ENCODE measurements at regions not wholly inside any gene's neighbourhood (a gene's known extent, or its start where the extent isn't known, plus 50 kb on each side); places are given as distances from the start of the nearest gene placed in this dataset.

- Mint-ChIP-seq H3K27me3 (ENCODE audit: low read depth) (peaks cover 2% of the 10 kb centered on the region), H3K36me3 (ENCODE audit: insufficient read depth) (no peaks in the 10 kb centered on the region), H3K9me3 (peaks cover 2% of the 10 kb centered on the region), H3K4me1 (ENCODE audit: low read depth) (no peaks in the 10 kb centered on the region), H3K4me3 (no peak overlapping the region)
- no peak for DNase-seq
- ATAC-seq = no peak
These were observed 282.9 kb downstream of the OLFM4 start for GRCh38 chr13:53311561-53311960.

- ATAC-seq = no peak
- no peak for DNase-seq
These were observed 292.7 kb downstream of the OLFM4 start for GRCh38 chr13:53321296-53321801.

GRCh38 chr13:53324656-53325055, 296.0 kb downstream of the OLFM4 start:
- Mint-ChIP-seq H3K4me3 (no peak overlapping the region), H3K9me3 (peaks cover 3% of the 10 kb centered on the region), H3K36me3 (ENCODE audit: insufficient read depth) (no peaks in the 10 kb centered on the region), H3K4me1 (ENCODE audit: low read depth) (no peaks in the 10 kb centered on the region), H3K27me3 (ENCODE audit: low read depth) (no peaks in the 10 kb centered on the region)
- ATAC-seq (no peak), DNase-seq (no peak)

More at GRCh38 chr13:53321296-53321801, 292.7 kb downstream of the OLFM4 start:
- no peak overlapping the region for H3K4me3 Mint-ChIP-seq
- H3K4me1 Mint-ChIP-seq (ENCODE audit: low read depth) = no peaks in the 10 kb centered on the region
- H3K36me3 Mint-ChIP-seq (ENCODE audit: insufficient read depth) = no peaks in the 10 kb centered on the region
- H3K27me3 Mint-ChIP-seq (ENCODE audit: low read depth) = no peaks in the 10 kb centered on the region
- H3K9me3 Mint-ChIP-seq = peaks cover 13% of the 10 kb centered on the region

- Mint-ChIP-seq H3K4me3 (no peak overlapping the region), H3K4me1 (ENCODE audit: low read depth) (no peaks in the 10 kb centered on the region), H3K27me3 (ENCODE audit: low read depth) (no peaks in the 10 kb centered on the region), H3K9me3 (peaks cover 3% of the 10 kb centered on the region), H3K36me3 (ENCODE audit: insufficient read depth) (no peaks in the 10 kb centered on the region)
- ATAC-seq (no peak), DNase-seq (no peak)
These were observed 298.1 kb downstream of the OLFM4 start for GRCh38 chr13:53326716-53327115.

GRCh38 chr13:53327680-53328315, 299.2 kb downstream of the OLFM4 start:
- no peaks in the 10 kb centered on the region for H3K36me3 Mint-ChIP-seq (ENCODE audit: insufficient read depth)
- no peaks in the 10 kb centered on the region for H3K4me1 Mint-ChIP-seq (ENCODE audit: low read depth)

GRCh38 chr13:53336441-53337160, 308.0 kb downstream of the OLFM4 start:
- H3K9me3 Mint-ChIP-seq = no peaks in the 10 kb centered on the region
- no peak overlapping the region for H3K4me3 Mint-ChIP-seq
- no peaks in the 10 kb centered on the region for H3K4me1 Mint-ChIP-seq (ENCODE audit: low read depth)
- DNase-seq (no peak), ATAC-seq (no peak)
- no peaks in the 10 kb centered on the region for H3K36me3 Mint-ChIP-seq (ENCODE audit: insufficient read depth)
- H3K27me3 Mint-ChIP-seq (ENCODE audit: low read depth) = no peaks in the 10 kb centered on the region

More at GRCh38 chr13:53327680-53328315, 299.2 kb downstream of the OLFM4 start:
- no peak for ATAC-seq
- peaks cover 3% of the 10 kb centered on the region for H3K9me3 Mint-ChIP-seq
- no peak for DNase-seq
- H3K27me3 Mint-ChIP-seq (ENCODE audit: low read depth) = no peaks in the 10 kb centered on the region
- H3K4me3 Mint-ChIP-seq = no peak overlapping the region

GRCh38 chr13:53338760-53339159, 310.1 kb downstream of the OLFM4 start:
- Mint-ChIP-seq H3K36me3 (ENCODE audit: insufficient read depth) (no peaks in the 10 kb centered on the region), H3K27me3 (ENCODE audit: low read depth) (no peaks in the 10 kb centered on the region), H3K4me1 (ENCODE audit: low read depth) (no peaks in the 10 kb centered on the region), H3K4me3 (no peak overlapping the region), H3K9me3 (peaks cover 7% of the 10 kb centered on the region)
- no peak for ATAC-seq
- no peak for DNase-seq

- H3K36me3 Mint-ChIP-seq (ENCODE audit: insufficient read depth) = no peaks in the 10 kb centered on the region
- peaks cover 7% of the 10 kb centered on the region for H3K9me3 Mint-ChIP-seq
- H3K4me3 Mint-ChIP-seq = no peak overlapping the region
- H3K27me3 Mint-ChIP-seq (ENCODE audit: low read depth) = no peaks in the 10 kb centered on the region
- H3K4me1 Mint-ChIP-seq (ENCODE audit: low read depth) = no peaks in the 10 kb centered on the region
- ATAC-seq = no peak
- no peak for DNase-seq
These were observed 312.0 kb downstream of the OLFM4 start for GRCh38 chr13:53340505-53341143.

GRCh38 chr13:53341144-53341510, 312.5 kb downstream of the OLFM4 start:
- Mint-ChIP-seq H3K4me1 (ENCODE audit: low read depth) (no peaks in the 10 kb centered on the region), H3K9me3 (peaks cover 7% of the 10 kb centered on the region), H3K27me3 (ENCODE audit: low read depth) (no peaks in the 10 kb centered on the region), H3K36me3 (ENCODE audit: insufficient read depth) (no peaks in the 10 kb centered on the region), H3K4me3 (no peak overlapping the region)
- DNase-seq (no peak), ATAC-seq (no peak)

- Mint-ChIP-seq H3K36me3 (ENCODE audit: insufficient read depth) (no peaks in the 10 kb centered on the region), H3K9me3 (peaks cover 9% of the 10 kb centered on the region), H3K27me3 (ENCODE audit: low read depth) (no peaks in the 10 kb centered on the region), H3K4me1 (ENCODE audit: low read depth) (no peaks in the 10 kb centered on the region), H3K4me3 (no peak overlapping the region)
- DNase-seq = no peak
- no peak for ATAC-seq
These were observed 314.2 kb downstream of the OLFM4 start for GRCh38 chr13:53342623-53343360.

GRCh38 chr13:53343361-53343744, 314.7 kb downstream of the OLFM4 start:
- Mint-ChIP-seq H3K4me3 (no peak overlapping the region), H3K4me1 (ENCODE audit: low read depth) (no peaks in the 10 kb centered on the region), H3K9me3 (peaks cover 9% of the 10 kb centered on the region), H3K27me3 (ENCODE audit: low read depth) (no peaks in the 10 kb centered on the region), H3K36me3 (ENCODE audit: insufficient read depth) (no peaks in the 10 kb centered on the region)
- ATAC-seq = no peak
- no peak for DNase-seq

GRCh38 chr13:53351021-53351420, 322.4 kb downstream of the OLFM4 start:
- Mint-ChIP-seq H3K4me3 (no peak overlapping the region), H3K4me1 (ENCODE audit: low read depth) (no peaks in the 10 kb centered on the region), H3K27me3 (ENCODE audit: low read depth) (no peaks in the 10 kb centered on the region), H3K9me3 (peaks cover 3% of the 10 kb centered on the region), H3K36me3 (ENCODE audit: insufficient read depth) (no peaks in the 10 kb centered on the region)
- DNase-seq (no peak), ATAC-seq (no peak)

- Mint-ChIP-seq H3K27me3 (ENCODE audit: low read depth) (no peaks in the 10 kb centered on the region), H3K4me1 (ENCODE audit: low read depth) (no peaks in the 10 kb centered on the region), H3K9me3 (peaks cover 5% of the 10 kb centered on the region), H3K36me3 (ENCODE audit: insufficient read depth) (no peaks in the 10 kb centered on the region), H3K4me3 (no peak overlapping the region)
- no peak for DNase-seq
- ATAC-seq = no peak
These were observed 329.0 kb downstream of the OLFM4 start for GRCh38 chr13:53357582-53357981.

GRCh38 chr13:53368948-53369347, 340.3 kb downstream of the OLFM4 start:
- no peak for DNase-seq
- Mint-ChIP-seq H3K27me3 (ENCODE audit: low read depth) (no peaks in the 10 kb centered on the region), H3K4me3 (no peak overlapping the region), H3K9me3 (peaks cover 3% of the 10 kb centered on the region), H3K36me3 (ENCODE audit: insufficient read depth) (no peaks in the 10 kb centered on the region), H3K4me1 (ENCODE audit: low read depth) (no peaks in the 10 kb centered on the region)
- ATAC-seq = no peak

Measured in activated T-cell treated with anti-CD3 and anti-CD28 coated beads, Interleukin-2, amount 50 U/mL, for 4 hours (primary cell).